ENCODE measurements at regions not wholly inside any gene's neighbourhood (a gene's known extent, or its start where the extent isn't known, plus 50 kb on each side); places are given as distances from the start of the nearest gene placed in this dataset.
"Not testable (repeated sequence)": the region's sequence is repeated elsewhere in the genome, so short reads cannot be mapped to it uniquely, and the experiment has no call there.

GRCh38 chr9:75672478-75672877, 218.0 kb upstream of the PCSK5 start:
- DNase-seq (ENCODE audit: low read depth) = no peak

- DNase-seq (ENCODE audit: low read depth) = no peak
These were observed 206.9 kb upstream of the PCSK5 start for GRCh38 chr9:75683591-75683990.

- DNase-seq (ENCODE audit: low read depth) = no peak
These were observed 205.4 kb upstream of the PCSK5 start for GRCh38 chr9:75685062-75685461.

- no peak for DNase-seq (ENCODE audit: low read depth)
These were observed 203.0 kb upstream of the PCSK5 start for GRCh38 chr9:75687359-75687953.

GRCh38 chr9:75690551-75690950, 199.9 kb upstream of the PCSK5 start:
- not testable (repeated sequence) for DNase-seq (ENCODE audit: low read depth)

- no peak for DNase-seq (ENCODE audit: low read depth)
These were observed 199.1 kb upstream of the PCSK5 start for GRCh38 chr9:75691408-75691807.

GRCh38 chr9:75692309-75692708, 198.2 kb upstream of the PCSK5 start:
- no peak for DNase-seq (ENCODE audit: low read depth)

- DNase-seq (ENCODE audit: low read depth) = no peak
These were observed 194.6 kb upstream of the PCSK5 start for GRCh38 chr9:75695921-75696320.

- DNase-seq (ENCODE audit: low read depth) = no peak
These were observed 191.5 kb upstream of the PCSK5 start for GRCh38 chr9:75699017-75699416.

GRCh38 chr9:75699625-75700251, 190.7 kb upstream of the PCSK5 start:
- no peak for DNase-seq (ENCODE audit: low read depth)

- no peak for DNase-seq (ENCODE audit: low read depth)
These were observed 190.2 kb upstream of the PCSK5 start for GRCh38 chr9:75700252-75700640.

- DNase-seq (ENCODE audit: low read depth) = no peak
These were observed 183.3 kb upstream of the PCSK5 start for GRCh38 chr9:75707191-75707590.

- no peak for DNase-seq (ENCODE audit: low read depth)
These were observed 180.8 kb upstream of the PCSK5 start for GRCh38 chr9:75709698-75710097.

- DNase-seq (ENCODE audit: low read depth) = no peak
These were observed 177.8 kb upstream of the PCSK5 start for GRCh38 chr9:75712700-75713099.

- no peak for DNase-seq (ENCODE audit: low read depth)
These were observed 177.1 kb upstream of the PCSK5 start for GRCh38 chr9:75713335-75713734.

- no peak for DNase-seq (ENCODE audit: low read depth)
These were observed 175.1 kb upstream of the PCSK5 start for GRCh38 chr9:75715360-75715759.

- DNase-seq (ENCODE audit: low read depth) = no peak
These were observed 171.8 kb upstream of the PCSK5 start for GRCh38 chr9:75718677-75719076.

GRCh38 chr9:75728391-75728790, 162.1 kb upstream of the PCSK5 start:
- DNase-seq (ENCODE audit: low read depth) = no peak

- no peak for DNase-seq (ENCODE audit: low read depth)
These were observed 155.7 kb upstream of the PCSK5 start for GRCh38 chr9:75734802-75735201.

- DNase-seq (ENCODE audit: low read depth) = no peak
These were observed 150.4 kb upstream of the PCSK5 start for GRCh38 chr9:75739884-75740611.

GRCh38 chr9:75743855-75744254, 146.6 kb upstream of the PCSK5 start:
- DNase-seq (ENCODE audit: low read depth) = no peak

GRCh38 chr9:75754080-75754479, 136.4 kb upstream of the PCSK5 start:
- DNase-seq (ENCODE audit: low read depth) = no peak

- no peak for DNase-seq (ENCODE audit: low read depth)
These were observed 115.3 kb upstream of the PCSK5 start for GRCh38 chr9:75775166-75775565.

Data from T follicular helper cell (primary cell).